ENCODE measurements at regions not wholly inside any gene's neighbourhood (a gene's known extent, or its start where the extent isn't known, plus 50 kb on each side); places are given as distances from the start of the nearest gene placed in this dataset.

- no peak for TF ChIP-seq CTCF (conservative IDR thresholded peaks at IDR 0.05; ENCODE audit: low read depth, low read length)
- DNase-seq (ENCODE audit: low read depth), result no peak
- no peak overlapping the region for H3K4me3 ChIP-seq (ENCODE audit: low read length)
Observed at GRCh38 chr11:131300439-131300717, 70.0 kb upstream of the NTM start.

GRCh38 chr11:131301306-131301705 is 69.1 kb upstream of the NTM start:
- DNase-seq (ENCODE audit: low read depth), result no peak
- no peak for TF ChIP-seq CTCF (conservative IDR thresholded peaks at IDR 0.05; ENCODE audit: low read depth, low read length)
- H3K4me3 ChIP-seq (ENCODE audit: low read length), result no peak overlapping the region

GRCh38 chr11:131302836-131303235 is 67.6 kb upstream of the NTM start:
- no peak overlapping the region for H3K4me3 ChIP-seq (ENCODE audit: low read length)
- no peak for TF ChIP-seq CTCF (conservative IDR thresholded peaks at IDR 0.05; ENCODE audit: low read depth, low read length)
- no peak for DNase-seq (ENCODE audit: low read depth)

- H3K4me3 ChIP-seq (ENCODE audit: low read length), result no peak overlapping the region
- no peak for TF ChIP-seq CTCF (conservative IDR thresholded peaks at IDR 0.05; ENCODE audit: low read depth, low read length)
- DNase-seq (ENCODE audit: low read depth), result no peak
Observed at GRCh38 chr11:131303611-131304119, 66.8 kb upstream of the NTM start.

- no peak overlapping the region for H3K4me3 ChIP-seq (ENCODE audit: low read length)
- no peak for TF ChIP-seq CTCF (conservative IDR thresholded peaks at IDR 0.05; ENCODE audit: low read depth, low read length)
- DNase-seq (ENCODE audit: low read depth), result no peak
Observed at GRCh38 chr11:131305005-131305404, 65.4 kb upstream of the NTM start.

- no peak for DNase-seq (ENCODE audit: low read depth)
- TF ChIP-seq CTCF (conservative IDR thresholded peaks at IDR 0.05; ENCODE audit: low read depth, low read length), result no peak
- no peak overlapping the region for H3K4me3 ChIP-seq (ENCODE audit: low read length)
Observed at GRCh38 chr11:131307506-131307905, 62.9 kb upstream of the NTM start.

- no peak for TF ChIP-seq CTCF (conservative IDR thresholded peaks at IDR 0.05; ENCODE audit: low read depth, low read length)
- H3K4me3 ChIP-seq (ENCODE audit: low read length), result no peak overlapping the region
- DNase-seq (ENCODE audit: low read depth), result no peak
Observed at GRCh38 chr11:131309776-131310175, 60.6 kb upstream of the NTM start.

Data from retinal pigment epithelial cell (primary cell).